Breast epithelium (tissue), 3 donors: ENCODE measurements at regions not wholly inside any gene's neighbourhood (a gene's known extent, or its start where the extent isn't known, plus 50 kb on each side); places are given as distances from the start of the nearest gene placed in this dataset.

ENCODE experiments used
- POLR2A ChIP-seq: fragments of 450-650 bp; IDR thresholded peaks from one replicate; pipeline ENCODE4 v1.6.1; 2016; ENCODE audit warnings: antibody characterized with exemption, mild to moderate bottlenecking, moderate library complexity
- TF ChIP-seq, protein P1 (sequence below), 3 donors: fragments of 450-650 bp; IDR thresholded peaks; one replicate each; pipeline ENCODE4 v1.5.1; 2016 to 2017; ENCODE audit warnings: antibody characterized with exemption in 3 of 3, mild to moderate bottlenecking in 3 of 3, moderate library complexity in 3 of 3

DNA sequence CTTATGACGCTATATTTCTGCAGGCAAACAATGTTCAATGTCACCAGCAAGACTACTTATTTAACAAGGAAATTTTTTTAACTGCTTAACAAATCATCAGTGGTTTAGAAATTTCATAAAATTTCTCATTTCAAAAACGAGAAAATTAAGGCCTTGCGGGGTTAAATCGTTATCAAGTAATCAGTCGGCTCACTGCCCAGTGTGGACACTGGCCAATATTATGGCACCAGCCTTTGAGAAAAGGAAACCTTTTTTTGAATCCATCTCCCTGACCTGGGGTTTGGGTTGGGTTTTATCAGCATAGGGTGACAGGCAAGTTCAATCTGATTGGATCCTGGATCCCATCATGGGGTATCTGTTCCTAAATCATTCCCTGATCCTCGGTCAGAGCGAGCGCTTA, 461.2 kb downstream of the SETD4 start:
- TF ChIP-seq, protein P1, sequence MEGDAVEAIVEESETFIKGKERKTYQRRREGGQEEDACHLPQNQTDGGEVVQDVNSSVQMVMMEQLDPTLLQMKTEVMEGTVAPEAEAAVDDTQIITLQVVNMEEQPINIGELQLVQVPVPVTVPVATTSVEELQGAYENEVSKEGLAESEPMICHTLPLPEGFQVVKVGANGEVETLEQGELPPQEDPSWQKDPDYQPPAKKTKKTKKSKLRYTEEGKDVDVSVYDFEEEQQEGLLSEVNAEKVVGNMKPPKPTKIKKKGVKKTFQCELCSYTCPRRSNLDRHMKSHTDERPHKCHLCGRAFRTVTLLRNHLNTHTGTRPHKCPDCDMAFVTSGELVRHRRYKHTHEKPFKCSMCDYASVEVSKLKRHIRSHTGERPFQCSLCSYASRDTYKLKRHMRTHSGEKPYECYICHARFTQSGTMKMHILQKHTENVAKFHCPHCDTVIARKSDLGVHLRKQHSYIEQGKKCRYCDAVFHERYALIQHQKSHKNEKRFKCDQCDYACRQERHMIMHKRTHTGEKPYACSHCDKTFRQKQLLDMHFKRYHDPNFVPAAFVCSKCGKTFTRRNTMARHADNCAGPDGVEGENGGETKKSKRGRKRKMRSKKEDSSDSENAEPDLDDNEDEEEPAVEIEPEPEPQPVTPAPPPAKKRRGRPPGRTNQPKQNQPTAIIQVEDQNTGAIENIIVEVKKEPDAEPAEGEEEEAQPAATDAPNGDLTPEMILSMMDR (IDR thresholded peaks at IDR 0.05): no peak
- no peak for TF ChIP-seq POLR2A
